ENCODE measurements at regions not wholly inside any gene's neighbourhood (a gene's known extent, or its start where the extent isn't known, plus 50 kb on each side); places are given as distances from the start of the nearest gene placed in this dataset.

DNA sequence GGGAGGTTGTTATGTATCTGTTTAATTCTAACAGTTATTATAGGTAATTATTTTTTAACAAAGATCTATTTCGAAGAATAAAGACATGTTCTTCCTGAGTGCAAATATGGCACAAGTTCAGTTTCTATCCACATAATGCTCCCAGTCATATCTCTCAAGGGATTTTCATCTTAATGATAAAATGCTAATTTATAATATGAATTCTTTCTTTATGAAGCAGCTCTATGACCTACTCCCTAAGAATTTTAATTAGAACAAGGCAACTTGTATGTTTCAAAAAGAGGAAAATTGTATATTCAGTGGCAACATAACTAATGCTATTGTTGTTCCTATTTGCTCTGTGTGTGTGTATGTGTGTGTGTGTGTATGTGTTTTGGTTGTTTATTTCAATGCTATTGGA lies 1222.1 kb upstream of the NCAM2 start:
- TF ChIP-seq CTCF (conservative IDR thresholded peaks at IDR 0.05; ENCODE audit: low read length): no peak
- TF ChIP-seq EZH2phosphoT487 (IDR thresholded peaks at IDR 0.05; ENCODE audit: borderline replicate concordance, low read depth, low read length): no peak

All from OCI-LY7 (cell line).